HG03280 (cell line): ENCODE measurements at regions not wholly inside any gene's neighbourhood (a gene's known extent, or its start where the extent isn't known, plus 50 kb on each side); places are given as distances from the start of the nearest gene placed in this dataset.

Source experiments
- ATAC-seq: cut with Tn5 transposase; IDR thresholded peaks from one replicate; pipeline ENCODE4 v1.9.1; 2021; ENCODE audit warnings: mild to moderate bottlenecking, moderate library complexity; ENCODE audit not compliant: unreplicated experiment

DNA sequence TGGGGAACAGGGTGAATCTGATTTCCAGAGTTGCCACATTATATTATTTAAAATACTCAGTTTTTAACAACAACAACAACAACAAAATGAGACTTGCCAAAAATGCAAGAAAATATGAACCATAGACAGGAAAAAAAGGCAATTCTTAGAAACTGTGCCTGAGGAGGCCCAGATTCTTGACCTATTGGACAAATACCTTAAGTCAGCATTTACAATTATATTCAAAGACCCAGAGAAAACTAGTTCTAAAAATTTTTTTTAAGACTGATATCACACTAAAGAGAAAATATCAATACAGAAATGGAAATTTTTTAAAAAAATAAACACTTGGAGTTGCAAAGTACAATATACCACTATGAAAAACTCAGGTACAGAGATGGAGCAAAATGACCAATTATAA lies 152.8 kb upstream of the LYPLAL1 start:
- ATAC-seq, result no peak

DNA sequence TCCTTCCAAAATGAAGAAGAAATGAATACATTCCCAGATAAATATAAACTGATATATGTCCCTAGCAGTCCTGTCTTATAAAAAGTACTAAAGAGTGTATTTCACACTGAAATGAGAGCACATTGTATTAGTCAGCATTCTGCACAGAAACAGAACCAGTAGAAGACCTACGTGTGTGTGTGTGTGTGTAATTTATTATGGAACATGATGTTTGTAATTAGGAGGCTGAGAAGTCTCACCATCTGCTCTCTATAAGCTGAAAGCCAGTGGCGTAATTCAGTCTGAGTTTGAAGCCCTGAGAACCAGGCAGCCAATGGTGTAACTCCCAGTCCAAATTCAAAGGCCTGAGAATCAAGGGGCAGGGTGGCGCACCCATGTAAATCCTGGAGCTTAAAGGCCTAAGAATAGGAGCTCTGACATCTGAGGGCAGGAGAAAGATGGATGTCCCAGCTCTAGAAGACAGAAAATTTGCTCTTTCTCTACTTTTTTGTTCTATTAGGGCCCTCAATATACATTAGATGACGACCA lies 146.5 kb upstream of the LYPLAL1 start:
- ATAC-seq, result no peak

DNA sequence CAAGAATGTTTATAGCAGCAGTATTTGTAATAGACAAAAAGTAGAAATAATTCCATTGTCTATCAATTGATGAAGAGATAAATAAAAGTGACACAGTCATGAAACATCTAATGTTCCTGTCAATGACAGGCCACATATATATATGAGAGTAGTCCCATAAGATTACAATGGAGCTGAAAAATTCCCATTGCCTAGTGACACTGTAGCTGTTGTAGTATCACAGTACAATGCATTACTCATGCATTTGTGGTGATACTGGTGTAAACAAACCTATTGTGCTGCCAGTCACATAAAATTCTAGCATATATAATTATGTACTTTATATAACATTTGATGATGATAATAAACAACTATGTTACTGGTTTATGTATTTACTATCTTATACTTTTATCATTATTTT lies 141.9 kb upstream of the LYPLAL1 start:
- ATAC-seq, result no peak

DNA sequence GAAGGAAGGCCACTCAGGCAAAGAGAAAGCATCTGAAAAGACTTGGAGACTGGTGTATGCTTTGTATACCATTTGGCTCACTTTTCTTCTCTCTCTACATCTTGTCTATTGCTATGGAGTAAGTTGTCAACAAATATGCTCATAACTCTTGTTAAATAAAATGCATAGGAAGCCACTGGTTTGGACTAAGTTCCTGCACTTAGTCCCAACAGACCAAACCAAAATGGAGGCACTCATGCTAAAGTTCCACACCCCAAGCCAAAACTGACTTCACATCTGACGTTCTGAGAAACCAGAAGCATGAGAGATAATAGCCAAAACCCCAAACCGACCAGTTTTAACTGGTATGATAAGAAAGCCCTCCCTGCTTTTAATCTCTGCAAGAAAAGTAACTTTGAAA lies 135.3 kb upstream of the LYPLAL1 start:
- ATAC-seq, result no peak

DNA sequence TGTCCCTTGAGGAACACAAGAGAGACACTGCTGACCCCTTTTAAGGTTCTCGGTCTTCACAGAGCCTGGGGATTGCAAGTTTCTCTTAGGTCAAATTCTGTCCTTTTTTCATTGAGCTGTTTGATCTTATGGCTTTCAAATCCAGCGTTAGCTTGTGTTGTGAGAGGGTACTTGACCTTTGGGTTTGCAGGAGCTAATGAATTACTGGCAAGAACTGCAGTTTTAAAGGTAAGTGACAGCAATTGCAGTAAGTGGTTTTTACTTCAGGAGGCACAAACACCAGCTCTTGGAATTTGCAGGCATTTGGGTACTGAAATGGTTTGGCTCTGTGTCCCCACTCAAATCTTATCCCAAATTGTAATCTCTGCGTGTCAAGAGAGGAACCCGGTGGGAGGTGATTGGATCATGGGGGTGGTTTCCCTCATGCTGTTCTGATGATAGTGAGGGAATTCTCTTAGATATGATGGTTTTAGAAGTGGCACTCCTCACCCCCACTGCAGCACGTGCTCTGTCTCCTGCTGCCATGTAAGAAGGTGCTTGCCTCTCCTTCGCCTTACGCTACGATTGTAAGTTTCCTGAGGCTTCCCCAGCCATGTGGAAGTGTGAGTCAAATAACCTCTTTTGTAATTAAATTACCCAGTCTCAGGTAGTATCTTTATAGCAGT lies 134.5 kb upstream of the LYPLAL1 start:
- ATAC-seq, result no peak

DNA sequence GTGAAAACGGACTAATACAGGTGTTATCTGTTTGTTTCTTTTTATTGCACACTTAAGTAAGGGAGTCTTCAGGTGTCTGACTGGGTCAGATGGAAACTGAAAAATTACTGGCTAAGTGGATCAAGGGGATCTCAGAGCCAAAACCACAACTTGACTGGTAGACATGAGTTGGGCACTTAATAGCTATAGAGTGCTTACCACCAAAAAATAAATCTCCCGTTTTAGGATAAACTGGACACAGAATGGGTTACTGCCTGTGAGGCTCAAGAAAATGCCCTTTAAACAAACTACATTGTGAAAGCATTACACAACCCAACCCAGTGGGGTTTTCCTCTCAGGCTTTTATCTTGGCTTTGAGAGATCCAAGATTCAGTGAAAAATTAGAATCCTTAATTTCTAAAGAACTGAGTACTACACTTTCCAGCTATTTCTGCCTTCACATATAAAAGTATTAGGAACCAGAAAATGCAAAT lies 134.0 kb upstream of the LYPLAL1 start:
- ATAC-seq, result no peak

DNA sequence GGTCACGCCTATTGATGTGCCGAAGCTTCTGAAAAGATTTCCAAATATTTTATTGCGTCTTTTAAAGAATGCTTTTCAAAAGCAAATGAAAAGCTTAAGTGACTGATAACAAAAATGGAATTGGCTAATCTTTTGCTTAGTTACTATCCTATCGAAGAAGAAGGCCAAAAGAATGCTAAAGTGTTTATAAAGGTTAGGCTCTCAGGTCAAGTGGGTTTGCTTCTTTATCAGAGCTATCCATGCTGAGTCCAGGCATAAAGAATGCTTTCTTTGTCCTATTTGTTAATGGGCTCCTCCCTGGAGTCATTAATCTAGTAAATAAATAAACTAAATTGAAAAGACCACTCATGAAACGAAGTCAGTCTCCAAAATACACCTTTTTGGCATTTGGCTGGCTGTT lies 133.4 kb upstream of the LYPLAL1 start:
- ATAC-seq, result no peak

DNA sequence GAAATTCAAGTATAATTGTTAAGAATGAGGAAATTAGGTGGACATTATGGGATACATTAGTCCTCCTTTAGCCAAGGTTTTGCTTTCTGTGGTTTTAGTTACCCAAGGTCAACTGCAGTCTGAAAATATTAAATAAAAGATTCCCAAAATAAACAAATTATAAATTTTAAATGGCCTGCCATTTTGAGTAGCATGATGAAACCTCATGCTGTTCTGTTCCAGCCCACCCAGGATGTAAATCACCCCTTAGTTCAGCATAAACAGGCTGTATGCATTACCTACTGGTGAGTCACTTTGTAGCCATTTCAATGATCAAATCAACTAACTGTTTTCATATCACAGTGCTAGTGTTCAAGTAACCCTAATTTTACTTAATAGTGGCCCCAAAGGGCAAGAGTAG lies 132.5 kb upstream of the LYPLAL1 start:
- ATAC-seq, result no peak

DNA sequence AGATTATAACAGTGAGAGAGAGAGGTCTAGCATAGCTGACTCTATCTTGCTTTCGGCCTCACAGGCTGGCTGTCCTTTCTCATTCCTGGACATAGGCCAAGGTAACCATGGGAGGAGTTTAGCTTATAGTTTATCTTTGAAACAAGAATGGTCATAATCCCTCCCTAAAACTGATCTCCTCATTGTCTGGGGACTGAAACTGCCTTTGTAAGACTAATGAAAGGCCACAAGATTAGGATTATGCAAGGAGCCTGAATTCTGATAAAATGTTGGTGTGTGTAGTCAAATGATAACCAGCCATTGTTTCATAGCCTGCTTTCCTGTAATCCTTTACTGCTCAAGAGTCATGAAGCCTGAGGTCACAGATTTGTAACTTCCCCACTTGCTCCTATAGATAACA lies 131.9 kb upstream of the LYPLAL1 start:
- no peak for ATAC-seq

DNA sequence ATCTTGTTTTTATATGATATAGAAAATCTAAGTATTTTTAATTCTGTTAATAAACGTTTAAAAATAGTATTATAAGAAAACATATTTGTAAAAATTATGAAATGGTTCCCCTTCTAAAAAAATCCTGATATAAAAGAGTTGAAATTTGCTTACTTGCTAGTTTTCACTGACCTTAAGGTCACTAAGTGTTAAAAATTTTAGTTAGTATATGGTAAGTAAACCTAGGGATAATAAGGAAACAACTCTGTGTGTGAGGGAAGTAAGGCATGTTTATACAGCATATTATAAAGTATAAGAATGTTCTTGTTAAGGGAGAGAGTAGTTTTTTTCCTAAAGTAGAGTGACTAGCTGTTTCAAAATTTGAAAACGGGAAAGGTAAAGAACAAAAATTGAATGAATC lies 130.9 kb upstream of the LYPLAL1 start:
- no peak for ATAC-seq

DNA sequence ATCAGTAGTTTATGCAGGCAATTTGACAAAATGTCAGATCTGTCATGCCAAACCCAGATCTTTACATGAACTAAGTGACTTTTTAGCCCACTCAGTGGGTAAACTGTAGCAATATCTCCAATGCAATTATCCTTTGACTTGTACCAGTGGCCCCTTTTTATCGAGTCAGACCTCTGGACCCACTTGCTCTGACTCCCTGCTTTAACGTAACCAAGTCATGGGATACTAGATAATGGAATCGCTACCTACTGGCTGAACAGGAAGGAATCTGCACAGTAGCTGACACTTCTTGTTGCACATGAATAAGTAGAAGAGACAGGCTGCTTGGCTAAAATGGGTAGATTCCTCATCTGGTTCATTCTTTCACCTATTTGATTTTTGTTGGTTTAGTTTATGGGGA lies 128.4 kb upstream of the LYPLAL1 start:
- ATAC-seq, result no peak

DNA sequence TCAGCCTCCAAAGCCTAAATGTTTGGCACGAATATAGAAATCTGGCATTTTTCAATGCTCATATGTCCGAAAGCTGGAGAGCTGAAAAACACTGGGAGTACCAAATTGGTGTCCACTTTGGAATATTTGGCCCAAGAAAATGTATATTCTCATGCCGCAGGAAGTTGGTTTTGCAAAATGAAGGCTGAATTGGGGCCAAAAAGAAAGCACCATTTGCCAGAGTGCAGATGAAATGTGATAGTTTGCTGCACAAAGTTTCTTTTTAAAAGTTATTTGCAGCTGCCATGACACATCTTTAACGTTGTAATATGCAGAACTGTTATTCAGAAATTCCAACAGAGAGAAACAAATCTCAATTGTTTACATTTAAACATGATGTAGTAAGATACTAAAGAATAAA lies 124.2 kb upstream of the LYPLAL1 start:
- no peak for ATAC-seq

DNA sequence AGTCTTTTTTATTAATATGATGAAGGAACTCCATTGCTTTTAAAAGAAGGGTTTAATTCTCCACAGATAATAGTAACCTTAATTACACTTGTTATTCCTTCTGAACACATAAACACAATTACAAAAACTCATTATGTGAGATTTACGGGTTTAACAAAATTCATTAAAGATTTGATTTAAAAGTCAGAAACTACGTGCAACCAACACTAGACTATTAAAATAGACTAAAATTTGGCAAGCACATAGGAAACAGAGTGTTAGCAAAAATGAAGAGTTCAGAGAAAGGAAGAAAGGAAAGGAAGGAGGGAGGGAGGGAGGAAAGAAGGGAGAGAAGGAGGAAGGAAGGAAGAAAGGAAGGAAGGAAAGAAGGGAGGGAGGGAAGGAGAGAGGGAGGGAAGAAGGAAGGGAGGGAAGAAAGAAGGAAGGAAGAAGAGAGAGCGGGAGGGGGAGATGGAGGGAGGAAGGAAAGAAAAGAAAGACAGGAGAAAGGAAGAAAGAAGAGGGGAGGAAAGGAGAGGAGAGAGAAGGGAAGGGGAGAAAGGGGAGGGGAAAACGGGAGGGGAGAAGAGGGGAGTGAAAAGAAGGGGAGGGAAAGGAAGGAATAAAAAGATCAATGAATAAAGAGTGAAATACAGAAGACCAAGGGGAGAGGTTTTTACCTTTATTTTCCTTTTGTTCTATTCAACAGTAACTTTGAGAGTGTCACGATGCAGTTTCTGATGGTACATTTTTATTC lies 123.4 kb upstream of the LYPLAL1 start:
- ATAC-seq, result no peak

DNA sequence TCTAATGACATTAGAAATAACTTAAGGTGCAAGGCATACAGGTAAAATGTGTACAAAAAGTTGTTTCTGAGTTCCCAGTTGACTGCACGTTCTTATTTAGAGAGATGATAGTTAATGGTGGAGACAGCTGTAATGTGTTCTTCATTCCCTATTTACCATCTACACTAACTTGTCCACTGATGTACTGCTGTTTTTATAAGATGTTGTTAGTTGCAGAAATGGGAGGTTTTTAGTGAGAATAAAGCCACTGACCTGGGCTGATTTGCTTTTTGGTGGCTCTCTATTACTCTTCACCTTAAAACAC lies 122.9 kb upstream of the LYPLAL1 start:
- no peak for ATAC-seq

DNA sequence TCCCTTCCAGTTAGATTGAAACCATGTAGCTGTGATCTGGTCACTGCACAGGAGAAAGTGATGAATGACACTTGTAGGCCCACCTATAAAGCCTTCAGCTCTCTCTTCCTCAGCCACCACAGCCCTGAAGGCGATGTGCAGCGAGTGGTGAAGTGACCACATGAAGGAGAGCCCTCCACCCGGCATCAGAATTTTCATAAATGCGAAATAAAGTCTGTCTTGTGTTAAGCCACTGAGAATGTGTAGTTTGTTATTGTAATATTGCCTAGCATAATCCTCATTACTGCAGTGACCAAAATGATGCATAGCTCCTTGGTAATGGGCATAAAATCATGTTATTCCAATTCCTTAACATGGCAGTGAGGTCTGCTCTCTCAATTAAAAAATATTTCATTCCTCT lies 122.1 kb upstream of the LYPLAL1 start:
- ATAC-seq, result no peak

DNA sequence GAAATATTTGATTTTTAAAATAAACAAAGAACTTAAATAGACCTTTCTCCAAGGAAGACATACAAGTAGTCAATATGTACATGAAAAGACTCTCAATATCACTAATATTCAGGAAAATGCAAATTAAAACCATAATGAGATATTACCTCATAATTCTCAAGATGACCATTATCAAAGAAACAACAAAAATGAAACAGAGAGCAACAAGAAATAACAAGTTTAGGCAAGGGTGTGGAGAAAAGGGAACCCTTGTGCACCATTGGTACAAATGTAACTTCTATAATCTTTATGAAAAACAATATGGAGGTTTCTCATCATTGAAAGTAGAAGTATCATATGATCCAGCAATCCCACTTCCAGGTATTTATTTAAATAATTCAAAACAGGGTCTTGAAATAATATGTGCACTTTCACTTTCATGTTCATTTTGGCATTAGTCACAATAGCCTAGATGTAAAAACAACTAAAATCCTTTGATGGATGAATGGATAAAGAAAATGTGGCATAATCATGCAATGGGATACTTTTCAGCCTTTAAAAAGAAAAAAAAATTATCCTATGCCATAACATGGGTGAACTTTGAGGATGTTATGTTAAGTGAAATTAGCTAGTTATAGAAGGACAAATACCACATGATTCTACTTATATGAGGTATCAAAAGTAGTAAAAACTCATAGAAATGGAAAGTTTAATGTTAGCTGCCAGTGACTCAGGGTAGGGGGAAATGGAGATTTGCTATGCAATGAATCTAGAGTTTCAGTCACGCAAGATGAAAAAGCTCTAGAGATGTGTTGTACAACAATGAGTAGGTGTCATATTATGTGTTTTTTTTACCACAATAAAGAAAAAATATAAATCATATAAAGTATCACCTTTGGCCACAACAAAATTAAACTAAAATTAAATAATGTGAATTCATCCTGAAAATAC lies 114.5 kb upstream of the LYPLAL1 start:
- ATAC-seq, result no peak

DNA sequence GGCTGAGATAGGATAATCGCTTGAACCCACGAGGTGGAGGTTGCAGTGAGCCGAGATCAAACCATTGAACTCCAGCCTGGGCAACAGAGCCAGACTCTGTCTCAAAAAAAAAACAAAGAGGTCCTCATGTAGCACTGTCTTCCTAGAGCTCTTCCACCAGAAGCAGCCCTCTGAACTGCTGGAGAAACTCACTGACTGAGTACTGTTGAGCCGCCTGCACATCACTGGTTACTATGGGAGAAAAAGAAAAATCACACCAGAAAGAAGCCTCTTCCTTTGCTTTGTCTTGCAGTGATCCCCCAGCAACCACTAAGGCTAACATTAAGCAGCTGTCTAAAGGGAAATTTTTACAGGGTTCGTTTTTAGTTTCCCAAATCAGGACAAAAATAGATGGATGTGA lies 112.9 kb upstream of the LYPLAL1 start:
- no peak for ATAC-seq

DNA sequence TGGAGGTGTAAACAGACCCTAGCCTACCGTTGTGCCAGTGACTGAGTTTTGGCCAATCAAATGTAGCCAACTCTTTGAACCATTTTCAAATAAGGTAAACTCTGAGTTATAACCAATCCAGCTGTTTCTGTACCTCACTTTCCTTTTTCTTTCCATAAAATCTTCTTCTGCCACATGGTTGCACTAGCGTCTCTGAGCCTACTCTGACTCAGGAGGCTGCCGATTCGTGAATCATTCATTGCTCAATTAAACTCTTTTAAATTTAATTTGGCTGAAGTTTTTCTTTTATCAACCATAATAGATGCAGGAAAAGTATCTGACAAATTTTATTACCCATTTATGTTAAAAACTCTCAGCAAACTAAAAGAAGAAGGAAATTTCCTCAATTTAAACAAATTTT lies 111.5 kb upstream of the LYPLAL1 start:
- no peak for ATAC-seq

DNA sequence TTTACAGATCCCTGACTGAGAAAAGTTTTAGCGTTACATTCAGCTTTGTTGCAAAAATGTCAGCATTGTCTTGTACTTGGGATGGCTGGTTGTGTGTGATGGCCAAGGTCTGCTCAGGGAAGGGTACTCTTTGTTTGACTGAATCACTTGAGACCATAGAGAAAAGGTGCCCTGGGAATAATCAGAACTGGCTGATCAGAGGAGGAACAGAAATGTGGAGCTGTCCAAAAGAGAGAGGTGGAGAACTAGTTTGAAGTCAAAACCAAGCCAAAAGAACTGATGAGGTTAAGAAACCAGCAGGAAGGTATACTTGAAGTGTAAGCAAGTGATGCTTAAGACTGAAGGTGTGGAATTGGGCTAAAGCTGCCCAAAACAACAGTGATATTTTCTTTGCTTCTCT lies 107.6 kb upstream of the LYPLAL1 start:
- ATAC-seq, result no peak

DNA sequence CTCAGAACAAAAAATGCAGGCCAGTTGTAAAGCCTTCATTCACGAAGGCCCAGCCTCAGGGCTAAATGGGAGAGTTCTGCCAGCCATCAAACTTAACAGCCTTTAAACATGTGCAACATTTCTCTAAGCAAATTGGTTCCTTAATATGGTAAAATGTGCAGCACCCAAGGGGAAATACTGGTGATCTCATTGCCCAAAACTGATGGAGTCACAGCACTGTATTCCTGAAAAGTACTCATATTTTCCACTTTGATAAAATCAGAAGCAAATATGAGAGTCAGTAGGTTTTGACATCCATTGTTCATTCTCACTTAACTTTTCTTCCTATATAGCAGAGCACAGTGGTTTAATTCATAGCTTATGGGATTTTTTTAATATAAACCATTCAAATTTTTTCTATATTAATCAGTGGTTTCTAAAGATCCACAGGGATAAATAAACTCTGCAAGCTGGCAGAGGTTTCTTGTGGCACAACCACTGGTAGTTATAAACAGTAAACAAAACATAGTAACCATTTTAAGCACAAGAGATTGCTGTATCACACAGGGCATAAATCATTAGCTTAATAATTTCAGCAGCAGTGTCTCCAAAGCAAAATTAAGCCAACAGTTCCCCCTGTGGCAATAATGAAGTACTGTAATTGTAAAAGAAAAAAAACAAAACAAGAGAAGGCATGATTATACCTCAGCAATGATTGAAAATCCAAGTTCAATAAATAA lies 106.9 kb upstream of the LYPLAL1 start:
- no peak for ATAC-seq

DNA sequence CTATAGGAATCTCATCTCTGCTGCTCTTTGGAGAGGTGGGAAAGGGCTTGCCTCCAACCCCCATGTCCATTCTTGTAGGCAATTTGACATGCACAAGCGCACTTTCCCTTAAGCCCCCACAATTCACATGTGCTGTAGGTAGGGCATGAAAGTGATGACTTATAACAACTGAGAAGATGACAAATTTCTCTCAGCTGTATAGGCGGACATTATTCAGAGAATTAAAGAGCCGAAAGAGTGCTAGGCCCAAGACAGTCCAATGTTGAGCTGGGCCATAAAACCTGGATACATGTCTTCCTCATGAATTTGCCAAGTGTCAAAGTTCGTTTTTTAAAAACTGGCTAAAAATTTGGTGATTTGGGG lies 106.3 kb upstream of the LYPLAL1 start:
- ATAC-seq, result no peak
